ENCODE measurements at regions not wholly inside any gene's neighbourhood (a gene's known extent, or its start where the extent isn't known, plus 50 kb on each side); places are given as distances from the start of the nearest gene placed in this dataset.
"Not testable (repeated sequence)": the region's sequence is repeated elsewhere in the genome, so short reads cannot be mapped to it uniquely, and the experiment has no call there.

GRCh38 chr6:104676679-104677078, 183.0 kb downstream of the HACE1 start:
- not testable (repeated sequence) for TF ChIP-seq SIN3A (IDR thresholded peaks at IDR 0.05; ENCODE audit: borderline replicate concordance, insufficient read depth, low read depth, low read length); CTCF (IDR thresholded peaks at IDR 0.05); REST (IDR thresholded peaks at IDR 0.05; ENCODE audit: insufficient read depth in 1 of 2, low read depth in 2 of 2, low read length in 1 of 2); TCF7L2 (IDR thresholded peaks at IDR 0.05; ENCODE audit: low read depth, low read length)

All from Panc1 (cell line).